Keratinocyte (primary cell): ENCODE measurements at regions not wholly inside any gene's neighbourhood (a gene's known extent, or its start where the extent isn't known, plus 50 kb on each side); places are given as distances from the start of the nearest gene placed in this dataset.

Source experiments
- DNase-seq: peaks from one replicate; pipeline ENCODE4 v3.0.0-alpha.2; 2011; ENCODE audit warnings: low read depth, missing footprints, low spot score
- FAIRE-seq: peaks from 2 replicates; lab custom pipeline; 2011; peaks lifted over from hg19 to GRCh38; lab: Jason Lieb, UNC
- H2AFZ ChIP-seq: 2 replicates; pipeline ENCODE4 v1.6.0; 2012; ENCODE audit warnings: low read length, control low read depth, inconsistent platforms; ENCODE audit not compliant: control insufficient read depth
- H3K27ac ChIP-seq: 2 replicates; pipeline ENCODE4 v1.5.1; 2011; ENCODE audit warnings: low read length; ENCODE audit not compliant: control insufficient read depth, insufficient read depth
- H3K27me3 ChIP-seq: 3 replicates; pipeline ENCODE4 v1.6.0; 2011; ENCODE audit warnings: low read length; ENCODE audit not compliant: control insufficient read depth, insufficient read depth; ENCODE audit errors: extremely low read depth
- H3K36me3 ChIP-seq, 2 experiments: 2 replicates in 1 of 2; 3 replicates in 1 of 2; pipeline ENCODE4 v1.5.1; 2011; ENCODE audit warnings: low read length in 2 of 2, mild to moderate bottlenecking in 1 of 2; ENCODE audit not compliant: control insufficient read depth in 2 of 2, insufficient read depth in 2 of 2; ENCODE audit errors: extremely low read depth in 1 of 2
- H3K4me1 ChIP-seq: 3 replicates; pipeline ENCODE4 v1.5.1; 2011; ENCODE audit warnings: low read length; ENCODE audit not compliant: control insufficient read depth, insufficient read depth; ENCODE audit errors: extremely low read depth
- H3K4me2 ChIP-seq: 3 replicates; pipeline ENCODE4 v1.6.0; 2011; ENCODE audit warnings: low read depth, low read length; ENCODE audit not compliant: control insufficient read depth, insufficient read depth; ENCODE audit errors: extremely low read depth
- H3K4me3 ChIP-seq, 3 experiments: fragments of 200-600 bp in 1 of 3; sonication (generic) in 1 of 3; 2 replicates in 2 of 3; 3 replicates in 1 of 3; pipeline ENCODE4 v1.5.1; 2011 to 2016; ENCODE audit warnings: low read length in 3 of 3, mild to moderate bottlenecking in 3 of 3, control low read depth in 2 of 3, inconsistent platforms in 1 of 3, low read depth in 1 of 3, mixed read lengths in 1 of 3, mixed run types in 1 of 3, moderate library complexity in 1 of 3; ENCODE audit not compliant: control insufficient read depth in 2 of 3, insufficient read depth in 2 of 3; ENCODE audit errors: extremely low read depth in 1 of 3
- H3K79me2 ChIP-seq: 2 replicates; pipeline ENCODE4 v1.6.0; 2012; ENCODE audit warnings: low read length; ENCODE audit not compliant: control insufficient read depth, insufficient read depth
- H3K9ac ChIP-seq: 3 replicates; pipeline ENCODE4 v1.6.0; 2011; ENCODE audit warnings: low read length; ENCODE audit not compliant: control insufficient read depth, insufficient read depth; ENCODE audit errors: extremely low read depth
- H3K9me1 ChIP-seq: 3 replicates; pipeline ENCODE4 v1.6.0; 2011; ENCODE audit warnings: low read length; ENCODE audit not compliant: control insufficient read depth, insufficient read depth; ENCODE audit errors: extremely low read depth
- H3K9me3 ChIP-seq: 2 replicates; pipeline ENCODE4 v1.5.1; 2012; ENCODE audit warnings: low read depth, low read length; ENCODE audit not compliant: control insufficient read depth
- H4K20me1 ChIP-seq: 3 replicates; pipeline ENCODE4 v1.6.0; 2011; ENCODE audit warnings: low read length; ENCODE audit not compliant: control insufficient read depth, insufficient read depth; ENCODE audit errors: extremely low read depth
- CTCF ChIP-seq, 3 experiments: IDR thresholded peaks in 1 of 3; conservative IDR thresholded peaks in 1 of 3; optimal IDR thresholded peaks in 1 of 3; 2 replicates in 2 of 3; 3 replicates in 1 of 3; pipeline versions ENCODE3 to v1.5.1; 2011; ENCODE audit warnings: low read length in 3 of 3, mild to moderate bottlenecking in 3 of 3, moderate library complexity in 2 of 3, control low read depth in 1 of 3, inconsistent platforms in 1 of 3; ENCODE audit not compliant: insufficient read depth in 2 of 3; ENCODE audit errors: extremely low read depth in 1 of 3
- EZH2 ChIP-seq: IDR thresholded peaks from one replicate; pipeline ENCODE4 v1.6.1; 2012; ENCODE audit warnings: inconsistent platforms, mild to moderate bottlenecking, low read length, moderate library complexity
- dilution Hi-C: fragments of 300-500 bp; cut with MboI; formaldehyde crosslinking; loops from one replicate; pipeline ENCODE4 v1.7.0; 2020; ENCODE audit warnings: low sequenced_read_pairs; ENCODE audit not compliant: extremely low pct_ligation_motif_present

GRCh38 chr16:49095539-49095938 is 186.1 kb downstream of the CBLN1 start:
- DNase-seq (no peak), FAIRE-seq (no peak)
- Histone ChIP-seq H3K36me3 (no peaks in the 10 kb centered on the region), H2AFZ (no peak overlapping the region), H3K79me2 (no peaks in the 10 kb centered on the region), H3K4me1 (no peaks in the 10 kb centered on the region), H4K20me1 (no peaks in the 10 kb centered on the region), H3K9me3 (no peaks in the 10 kb centered on the region), H3K4me3 (no peak overlapping the region), H3K9ac (no peak overlapping the region), H3K27me3 (no peaks in the 10 kb centered on the region), H3K27ac (no peak overlapping the region), H3K4me2 (no peak overlapping the region), H3K9me1 (no peaks in the 10 kb centered on the region)
- dilution Hi-C loops, result no loop called here
- TF ChIP-seq CTCF (optimal IDR thresholded peaks at IDR 0.05 in 1 of 3, IDR thresholded peaks at IDR 0.05 in 1 of 3, conservative IDR thresholded peaks at IDR 0.05 in 1 of 3; ENCODE audit: extremely low read depth in 1 of 3, insufficient read depth in 2 of 3, low read length in 3 of 3) (no peak), EZH2 (no peak)

GRCh38 chr16:49094471-49094870 is 187.2 kb downstream of the CBLN1 start:
- H3K9me3 ChIP-seq, result no peaks in the 10 kb centered on the region
- no peaks in the 10 kb centered on the region for H3K27me3 ChIP-seq
- FAIRE-seq (no peak), DNase-seq (no peak)
- H3K36me3 ChIP-seq, result no peaks in the 10 kb centered on the region
- H4K20me1 ChIP-seq, result no peaks in the 10 kb centered on the region
- H3K27ac ChIP-seq, result no peak overlapping the region
- TF ChIP-seq CTCF (optimal IDR thresholded peaks at IDR 0.05 in 1 of 3, IDR thresholded peaks at IDR 0.05 in 1 of 3, conservative IDR thresholded peaks at IDR 0.05 in 1 of 3; ENCODE audit: extremely low read depth in 1 of 3, insufficient read depth in 2 of 3, low read length in 3 of 3) (no peak), EZH2 (no peak)
- no peaks in the 10 kb centered on the region for H3K79me2 ChIP-seq
- dilution Hi-C loops, result no loop called here
- no peak overlapping the region for H2AFZ ChIP-seq
- H3K4me2 ChIP-seq, result no peak overlapping the region
- no peaks in the 10 kb centered on the region for H3K9me1 ChIP-seq
- no peak overlapping the region for H3K9ac ChIP-seq
- H3K4me3 ChIP-seq, result no peak overlapping the region
- H3K4me1 ChIP-seq, result no peaks in the 10 kb centered on the region
